ENCODE measurements at regions not wholly inside any gene's neighbourhood (a gene's known extent, or its start where the extent isn't known, plus 50 kb on each side); places are given as distances from the start of the nearest gene placed in this dataset.
A peak's percentile ranks its signal among the peaks of the same experiment; 100 is the strongest.

DNA sequence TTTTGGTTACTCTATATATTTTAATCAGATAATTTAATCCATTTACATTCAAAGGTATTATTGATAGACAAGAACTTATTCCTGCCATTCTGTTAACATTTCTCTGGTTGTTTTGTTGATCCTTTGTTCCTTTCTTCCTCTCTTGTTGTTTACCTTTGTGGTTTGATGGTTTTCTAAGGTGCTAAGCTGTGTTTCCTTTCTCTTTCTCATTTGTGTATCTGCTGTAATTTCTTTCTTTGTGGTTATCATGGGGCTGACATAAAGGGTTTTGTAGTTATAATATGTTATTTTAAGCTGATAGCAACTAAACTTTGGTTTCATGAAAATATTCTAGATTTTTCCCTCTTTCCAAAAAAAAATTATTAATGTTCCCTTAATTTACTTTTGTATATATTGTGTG lies 179.2 kb downstream of the NDUFA10 start:
- Mint-ChIP-seq H3K4me3 (peak overlapping the region in 4 of 7 donors; percentile 8 to 23 (median 17)), H3K9me3 (peaks cover 29 to 37% (median 32%) of the 10 kb centered on the region in 5 donors), H3K4me1 (peaks cover 16 to 23% (median 16%) of the 10 kb centered on the region in 3 donors), H3K27ac (peak overlapping the region in 4 of 8 donors; percentile 4 to 84 (median 10)), H3K36me3 (peaks cover 0 to 38% (median 4%) of the 10 kb centered on the region in 3 donors), H3K27me3 (peaks cover 6 to 62% of the 10 kb centered on the region in 2 donors)
- H3K27me3 ChIP-seq (ENCODE audit: insufficient read depth, low read length, poor library complexity, severe bottlenecking) = peaks cover 3% of the 10 kb centered on the region
- POLR2A ChIA-PET = no interaction called here
- DNase-seq = no peak
- peaks cover 7% of the 10 kb centered on the region for H3K4me1 ChIP-seq (ENCODE audit: insufficient read depth, low read length)
- no peak overlapping the region for H3K4me3 ChIP-seq (ENCODE audit: low read length)
- H3K36me3 ChIP-seq (ENCODE audit: insufficient read depth, low read length) = no peaks in the 10 kb centered on the region
- no peaks in the 10 kb centered on the region for H3K9me3 ChIP-seq (ENCODE audit: low read length)
- no peak overlapping the region for H3K27ac ChIP-seq (ENCODE audit: low read depth, low read length)
- CTCF ChIA-PET = no interaction called here

DNA sequence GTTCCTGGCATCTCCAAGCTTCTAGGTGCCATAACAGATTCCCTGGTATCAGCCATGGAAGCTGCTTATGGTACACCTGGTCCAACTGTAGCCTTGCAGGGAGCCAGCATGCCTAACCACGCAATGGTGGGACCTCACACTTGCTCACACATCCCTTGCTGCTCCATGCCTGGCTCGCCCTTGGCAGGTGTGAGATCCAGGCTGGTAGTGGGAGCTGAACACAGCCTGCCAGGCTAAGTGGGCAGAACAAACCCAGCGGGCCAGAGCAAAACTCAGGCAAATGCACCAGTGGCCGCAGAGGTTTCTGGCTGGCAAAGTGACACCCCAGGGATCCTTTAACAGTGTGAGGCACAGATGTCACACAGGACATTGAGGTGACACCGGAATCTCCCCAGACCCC lies 185.8 kb downstream of the NDUFA10 start:
- CTCF ChIA-PET = no interaction called here
- DNase-seq = no peak
- Histone ChIP-seq H3K4me3 (ENCODE audit: low read length) (no peak overlapping the region), H3K27me3 (ENCODE audit: insufficient read depth, low read length, poor library complexity, severe bottlenecking) (no peaks in the 10 kb centered on the region), H3K36me3 (ENCODE audit: insufficient read depth, low read length) (no peaks in the 10 kb centered on the region), H3K9me3 (ENCODE audit: low read length) (no peaks in the 10 kb centered on the region), H3K27ac (ENCODE audit: low read depth, low read length) (no peak overlapping the region), H3K4me1 (ENCODE audit: insufficient read depth, low read length) (no peaks in the 10 kb centered on the region)
- POLR2A ChIA-PET = no interaction called here
- Mint-ChIP-seq H3K27me3 (peaks cover 0 to 29% of the 10 kb centered on the region in 2 donors), H3K9me3 (peaks cover 3 to 10% (median 9%) of the 10 kb centered on the region in 5 donors), H3K27ac (no peak overlapping the region), H3K36me3 (peaks cover 0 to 19% (median 0%) of the 10 kb centered on the region in 3 donors), H3K4me3 (no peak overlapping the region), H3K4me1 (no peaks in the 10 kb centered on the region)

DNA sequence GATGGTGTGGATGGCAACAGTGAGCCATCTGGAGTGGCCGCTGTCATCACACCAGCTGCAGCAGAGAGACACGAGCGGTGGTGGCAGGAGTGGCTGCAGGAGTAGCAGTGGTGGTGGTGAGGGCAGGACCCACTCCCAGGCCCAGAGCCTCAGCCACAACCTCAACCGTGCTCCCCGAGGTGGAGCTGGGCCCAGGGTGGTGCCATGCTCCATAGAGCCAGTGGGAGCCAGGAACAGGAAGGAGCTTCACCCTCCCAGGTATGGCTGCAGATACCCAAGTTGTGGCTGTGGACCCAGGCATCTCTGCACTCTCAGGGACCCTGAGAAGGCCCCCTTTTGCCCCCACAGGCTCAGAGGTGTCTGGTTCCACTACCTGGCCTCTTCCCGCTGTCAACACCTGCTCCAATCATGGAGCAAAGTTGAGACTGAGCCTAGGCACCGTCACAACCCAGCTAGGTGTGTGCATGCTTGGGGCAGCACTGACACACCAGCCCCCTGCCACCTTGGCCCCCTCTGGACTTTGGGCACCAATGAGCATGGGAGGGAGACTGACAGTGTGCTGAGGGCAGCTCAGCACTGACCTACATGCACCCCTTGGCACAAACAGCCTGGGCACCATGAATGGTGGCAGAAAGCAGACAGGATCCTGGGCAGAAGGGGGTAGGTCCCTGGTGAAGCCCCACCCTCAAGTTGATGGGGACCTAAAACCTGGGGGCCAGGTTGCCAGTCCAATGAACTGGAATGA lies 188.9 kb downstream of the NDUFA10 start:
- no peak for DNase-seq

DNA sequence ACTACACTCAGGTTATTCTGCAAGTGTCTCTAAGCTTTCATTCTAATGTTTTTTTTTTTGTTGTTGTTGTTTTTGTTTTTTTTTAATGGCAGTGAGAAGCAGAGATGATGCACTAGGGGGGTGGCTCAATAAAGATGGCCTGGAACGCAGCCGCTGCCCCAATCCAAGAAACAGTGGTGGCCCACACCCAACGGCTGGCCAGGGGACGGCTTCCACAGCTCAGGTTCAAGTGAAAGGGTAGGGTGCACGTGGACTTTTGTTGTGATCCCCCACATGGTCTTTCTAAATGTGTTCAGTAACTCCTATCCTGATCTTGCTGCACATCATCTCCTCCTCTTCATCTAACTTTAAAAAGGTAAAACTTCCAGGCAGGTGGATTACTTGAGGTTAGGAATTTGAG lies 190.1 kb downstream of the NDUFA10 start:
- Histone ChIP-seq H3K27me3 (ENCODE audit: insufficient read depth, low read length, poor library complexity, severe bottlenecking) (no peaks in the 10 kb centered on the region), H3K36me3 (ENCODE audit: insufficient read depth, low read length) (no peaks in the 10 kb centered on the region), H3K9me3 (ENCODE audit: low read length) (no peaks in the 10 kb centered on the region), H3K4me3 (ENCODE audit: low read length) (no peak overlapping the region), H3K4me1 (ENCODE audit: insufficient read depth, low read length) (no peaks in the 10 kb centered on the region), H3K27ac (ENCODE audit: low read depth, low read length) (no peak overlapping the region)
- CTCF ChIA-PET = no interaction called here
- Mint-ChIP-seq H3K4me1 (no peaks in the 10 kb centered on the region), H3K27ac (no peak overlapping the region), H3K27me3 (peaks cover 3 to 10% of the 10 kb centered on the region in 2 donors), H3K4me3 (no peak overlapping the region), H3K36me3 (peaks cover 0 to 4% (median 0%) of the 10 kb centered on the region in 3 donors), H3K9me3 (peaks cover 0 to 2% (median 2%) of the 10 kb centered on the region in 5 donors)
- DNase-seq = no peak
- POLR2A ChIA-PET = no interaction called here

More for the DNA sequence above, 188.9 kb downstream of the NDUFA10 start:
- no peak overlapping the region for H3K27ac ChIP-seq (ENCODE audit: low read depth, low read length)
- no peaks in the 10 kb centered on the region for H3K9me3 ChIP-seq (ENCODE audit: low read length)
- no peaks in the 10 kb centered on the region for H3K4me1 ChIP-seq (ENCODE audit: insufficient read depth, low read length)
- H3K36me3 ChIP-seq (ENCODE audit: insufficient read depth, low read length) = no peaks in the 10 kb centered on the region
- H3K27me3 Mint-ChIP-seq = peaks cover 3 to 10% of the 10 kb centered on the region in 2 donors
- peaks cover 0 to 4% (median 0%) of the 10 kb centered on the region in 3 donors for H3K36me3 Mint-ChIP-seq
- no peak overlapping the region for H3K27ac Mint-ChIP-seq
- H3K27me3 ChIP-seq (ENCODE audit: insufficient read depth, low read length, poor library complexity, severe bottlenecking) = no peaks in the 10 kb centered on the region
- POLR2A ChIA-PET = no interaction called here
- no peak overlapping the region for H3K4me3 ChIP-seq (ENCODE audit: low read length)
- CTCF ChIA-PET = no interaction called here
- no peak overlapping the region for H3K4me3 Mint-ChIP-seq
- peaks cover 0 to 2% (median 2%) of the 10 kb centered on the region in 5 donors for H3K9me3 Mint-ChIP-seq
- no peaks in the 10 kb centered on the region for H3K4me1 Mint-ChIP-seq

DNA sequence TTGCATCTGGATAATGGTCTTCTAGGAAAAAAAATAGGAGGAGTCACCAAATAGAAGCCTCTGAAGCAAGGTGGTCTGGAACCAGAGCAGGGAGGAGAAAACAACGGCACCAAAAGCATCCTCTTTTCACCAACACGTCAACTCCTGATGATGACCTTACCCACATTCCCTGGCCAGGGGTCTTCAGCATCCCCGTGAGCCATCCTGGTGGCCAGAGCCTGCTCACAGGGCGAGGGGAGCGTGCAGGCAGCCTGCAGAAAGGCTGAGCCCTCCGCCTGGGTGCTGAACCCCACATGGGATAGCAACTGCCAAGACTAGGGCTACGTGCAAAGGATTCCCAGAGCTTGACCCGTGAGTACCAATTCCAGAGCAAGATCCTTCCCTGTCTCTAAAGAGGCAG lies 191.0 kb downstream of the NDUFA10 start:
- H3K9me3 Mint-ChIP-seq = peaks cover 0 to 2% (median 2%) of the 10 kb centered on the region in 5 donors
- peak overlapping the region in 1 of 8 donors; percentile 32 for H3K27ac Mint-ChIP-seq
- Histone ChIP-seq H3K27ac (ENCODE audit: low read depth, low read length) (no peak overlapping the region), H3K36me3 (ENCODE audit: insufficient read depth, low read length) (no peaks in the 10 kb centered on the region), H3K27me3 (ENCODE audit: insufficient read depth, low read length, poor library complexity, severe bottlenecking) (no peaks in the 10 kb centered on the region), H3K4me3 (ENCODE audit: low read length) (no peak overlapping the region), H3K4me1 (ENCODE audit: insufficient read depth, low read length) (no peaks in the 10 kb centered on the region), H3K9me3 (ENCODE audit: low read length) (no peaks in the 10 kb centered on the region)
- DNase-seq = no peak
- H3K4me3 Mint-ChIP-seq = no peak overlapping the region
- CTCF ChIA-PET = no interaction called here
- H3K27me3 Mint-ChIP-seq = peaks cover 5 to 10% of the 10 kb centered on the region in 2 donors
- POLR2A ChIA-PET = no interaction called here
- peaks cover 0 to 4% (median 0%) of the 10 kb centered on the region in 3 donors for H3K36me3 Mint-ChIP-seq
- H3K4me1 Mint-ChIP-seq = no peaks in the 10 kb centered on the region

DNA sequence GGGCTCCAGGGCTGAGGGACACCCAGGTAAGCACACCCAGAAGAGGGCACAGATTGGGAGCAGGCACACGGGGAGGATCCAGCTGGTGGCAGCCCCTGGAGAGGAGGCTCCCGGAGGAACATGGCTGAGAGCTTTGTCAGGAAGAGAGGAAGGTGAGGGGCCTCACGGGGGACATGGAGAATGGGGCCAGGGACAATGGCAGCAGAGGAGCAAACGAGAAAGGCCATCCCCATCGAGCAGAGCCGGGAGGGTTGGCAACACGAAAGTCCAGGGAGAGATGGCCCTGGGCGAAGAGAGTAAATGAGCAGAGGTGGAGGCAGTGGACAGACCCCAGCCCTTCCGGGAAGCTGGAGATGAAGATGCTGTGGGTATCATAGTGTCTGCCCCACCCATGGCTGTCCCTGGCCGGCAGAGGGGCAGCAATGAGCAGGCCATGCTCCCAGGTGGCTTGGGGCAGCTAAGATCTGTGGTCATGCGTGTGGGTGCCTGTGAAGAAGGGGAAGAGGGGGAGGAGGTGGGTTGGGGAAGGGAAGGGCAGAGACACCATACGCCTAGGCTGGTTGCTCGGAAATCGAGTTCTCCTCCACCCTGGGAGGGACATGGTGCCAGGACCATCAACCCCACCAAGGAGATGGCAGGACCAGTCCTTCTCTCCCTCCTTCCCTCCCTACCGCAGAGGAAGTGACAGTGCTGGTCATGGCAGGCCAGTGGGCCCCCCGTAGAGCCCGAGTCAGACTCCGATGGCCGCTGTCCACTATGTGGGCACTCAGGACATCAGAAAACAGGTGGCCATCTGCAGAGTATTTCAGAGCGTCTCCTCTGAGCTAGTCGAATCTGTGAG lies 191.7 kb downstream of the NDUFA10 start:
- H3K4me1 Mint-ChIP-seq = no peaks in the 10 kb centered on the region
- peaks cover 5 to 11% of the 10 kb centered on the region in 2 donors for H3K27me3 Mint-ChIP-seq
- ChIA-PET POLR2A (no interaction called here), CTCF (no interaction called here)
- no peak overlapping the region for H3K4me3 Mint-ChIP-seq
- H3K9me3 ChIP-seq (ENCODE audit: low read length) = no peaks in the 10 kb centered on the region
- no peak overlapping the region for H3K27ac ChIP-seq (ENCODE audit: low read depth, low read length)
- no peak for DNase-seq
- H3K9me3 Mint-ChIP-seq = peaks cover 0 to 2% (median 2%) of the 10 kb centered on the region in 5 donors
- no peaks in the 10 kb centered on the region for H3K4me1 ChIP-seq (ENCODE audit: insufficient read depth, low read length)
- no peak overlapping the region for H3K4me3 ChIP-seq (ENCODE audit: low read length)
- H3K27ac Mint-ChIP-seq = peak overlapping the region in 1 of 8 donors; percentile 29
- H3K36me3 Mint-ChIP-seq = peaks cover 0 to 4% (median 0%) of the 10 kb centered on the region in 3 donors
- no peaks in the 10 kb centered on the region for H3K36me3 ChIP-seq (ENCODE audit: insufficient read depth, low read length)
- no peaks in the 10 kb centered on the region for H3K27me3 ChIP-seq (ENCODE audit: insufficient read depth, low read length, poor library complexity, severe bottlenecking)

DNA sequence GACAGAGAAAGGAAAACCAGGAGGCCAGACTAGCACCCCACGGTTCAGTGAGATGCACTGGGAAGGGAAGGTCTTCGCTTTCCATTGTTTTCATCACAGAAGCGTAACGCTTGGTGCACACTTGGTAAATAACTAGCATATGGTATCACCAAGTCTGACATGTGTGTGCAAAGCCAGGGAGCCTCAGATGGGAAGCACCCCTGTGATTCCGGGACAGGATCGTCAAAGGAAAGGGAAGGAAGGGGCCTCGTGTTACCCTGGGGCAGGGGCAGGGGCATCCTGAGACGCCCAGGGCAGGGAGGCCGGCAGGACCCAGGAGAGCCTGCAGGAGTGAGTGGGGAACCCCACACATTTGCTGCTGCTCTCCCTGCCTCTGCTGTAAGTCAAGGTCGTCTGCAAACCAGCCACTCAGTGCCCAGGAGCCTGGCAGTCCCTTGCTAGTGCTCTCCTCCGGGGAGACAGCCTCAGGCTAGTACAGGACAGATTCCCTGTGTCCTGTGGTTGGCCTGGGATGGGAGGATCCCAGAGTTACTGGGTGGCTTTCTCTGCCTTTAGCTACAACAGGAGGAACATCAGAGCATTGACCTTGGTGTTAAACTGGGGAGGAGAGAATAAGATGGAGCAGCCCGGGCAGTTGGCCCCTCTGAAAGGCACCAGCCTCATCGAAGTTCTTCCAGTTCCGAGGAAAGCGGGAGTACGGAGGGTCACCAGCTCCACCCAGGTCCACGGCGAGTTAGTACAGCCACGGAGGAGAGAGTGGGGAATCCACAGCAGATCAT lies 192.5 kb downstream of the NDUFA10 start:
- CTCF ChIA-PET = no interaction called here
- no peak for DNase-seq
- Histone ChIP-seq H3K4me1 (ENCODE audit: insufficient read depth, low read length) (no peaks in the 10 kb centered on the region), H3K4me3 (ENCODE audit: low read length) (no peak overlapping the region), H3K36me3 (ENCODE audit: insufficient read depth, low read length) (no peaks in the 10 kb centered on the region), H3K27ac (ENCODE audit: low read depth, low read length) (no peak overlapping the region), H3K27me3 (ENCODE audit: insufficient read depth, low read length, poor library complexity, severe bottlenecking) (no peaks in the 10 kb centered on the region), H3K9me3 (ENCODE audit: low read length) (no peaks in the 10 kb centered on the region)
- POLR2A ChIA-PET = no interaction called here
- H3K36me3 Mint-ChIP-seq = peaks cover 0 to 4% (median 0%) of the 10 kb centered on the region in 3 donors
- peaks cover 5 to 15% of the 10 kb centered on the region in 2 donors for H3K27me3 Mint-ChIP-seq
- no peak overlapping the region for H3K4me3 Mint-ChIP-seq
- no peaks in the 10 kb centered on the region for H3K4me1 Mint-ChIP-seq
- peaks cover 0 to 2% (median 2%) of the 10 kb centered on the region in 5 donors for H3K9me3 Mint-ChIP-seq
- H3K27ac Mint-ChIP-seq = no peak overlapping the region

Data from CD8-positive, alpha-beta memory T cell (primary cell).